CD4-positive, CD25-positive, alpha-beta regulatory T cell (primary cell): ENCODE measurements at regions not wholly inside any gene's neighbourhood (a gene's known extent, or its start where the extent isn't known, plus 50 kb on each side); places are given as distances from the start of the nearest gene placed in this dataset.

Experiments
- ATAC-seq, 2 donors: fragments of 150-1000 bp; cut with Tn5 transposase; one replicate each; pipeline ENCODE4 v1.10.0; 2021; ENCODE audit warnings: low read depth in 2 of 2, moderate number of reproducible peaks in 2 of 2, moderate library complexity in 1 of 2
- DNase-seq, 3 donors: peaks; one replicate each; pipeline versions ENCODE4 v3.0.0 to v3.0.0-alpha.2; 2012 to 2022; ENCODE audit warnings: mixed read lengths in 1 of 3
- H3K27ac ChIP-seq: one replicate; pipeline ENCODE4 v1.7.0; 2013; ENCODE audit warnings: mild to moderate bottlenecking, low read length; ENCODE audit not compliant: insufficient read depth, poor library complexity, severe bottlenecking
- H3K27me3 ChIP-seq: one replicate; pipeline ENCODE4 v1.7.0; 2013; ENCODE audit warnings: low read length; ENCODE audit not compliant: control insufficient read depth, insufficient read depth
- H3K36me3 ChIP-seq: one replicate; pipeline ENCODE4 v1.7.0; 2013; ENCODE audit warnings: mild to moderate bottlenecking, low read length, moderate library complexity; ENCODE audit not compliant: control insufficient read depth, insufficient read depth
- H3K4me1 ChIP-seq: 2 replicates; pipeline ENCODE4 v1.7.0; 2013; ENCODE audit warnings: mild to moderate bottlenecking, low read length; ENCODE audit not compliant: insufficient read depth, control insufficient read depth, poor library complexity, severe bottlenecking
- H3K4me3 ChIP-seq: one replicate; pipeline ENCODE4 v1.7.0; 2013; ENCODE audit warnings: low read depth, mild to moderate bottlenecking, low read length, moderate library complexity
- H3K9me3 ChIP-seq, 2 experiments: 1 replicate in 1 of 2; 2 replicates in 1 of 2; pipeline ENCODE4 v1.7.0; 2013; ENCODE audit warnings: low read length in 2 of 2, mild to moderate bottlenecking in 1 of 2, moderate library complexity in 1 of 2; ENCODE audit not compliant: control insufficient read depth in 2 of 2
- H3K27ac Mint-ChIP-seq, 3 donors: one replicate each; pipeline ENCODE4 v1.8.0; 2020 to 2022; ENCODE audit warnings: mild to moderate bottlenecking in 3 of 3, mixed read lengths in 3 of 3, moderate library complexity in 2 of 3
- H3K27me3 Mint-ChIP-seq: one replicate; pipeline ENCODE4 v1.8.0; 2022; ENCODE audit warnings: mild to moderate bottlenecking, mixed read lengths
- H3K36me3 Mint-ChIP-seq: one replicate; pipeline ENCODE4 v1.8.0; 2020; ENCODE audit warnings: mixed read lengths
- H3K4me1 Mint-ChIP-seq, 4 donors: one replicate each; pipeline ENCODE4 v1.8.0; 2020 to 2022; ENCODE audit warnings: mixed read lengths in 4 of 4, mild to moderate bottlenecking in 1 of 4
- H3K4me3 Mint-ChIP-seq, 4 donors: one replicate each; pipeline ENCODE4 v1.8.0; 2020 to 2022; ENCODE audit warnings: mild to moderate bottlenecking in 4 of 4, mixed read lengths in 4 of 4, moderate library complexity in 3 of 4
- H3K9me3 Mint-ChIP-seq, 7 donors: one replicate each; pipeline ENCODE4 v1.8.0; 2020 to 2022; ENCODE audit warnings: mixed read lengths in 7 of 7, mild to moderate bottlenecking in 3 of 7, moderate library complexity in 2 of 7

DNA sequence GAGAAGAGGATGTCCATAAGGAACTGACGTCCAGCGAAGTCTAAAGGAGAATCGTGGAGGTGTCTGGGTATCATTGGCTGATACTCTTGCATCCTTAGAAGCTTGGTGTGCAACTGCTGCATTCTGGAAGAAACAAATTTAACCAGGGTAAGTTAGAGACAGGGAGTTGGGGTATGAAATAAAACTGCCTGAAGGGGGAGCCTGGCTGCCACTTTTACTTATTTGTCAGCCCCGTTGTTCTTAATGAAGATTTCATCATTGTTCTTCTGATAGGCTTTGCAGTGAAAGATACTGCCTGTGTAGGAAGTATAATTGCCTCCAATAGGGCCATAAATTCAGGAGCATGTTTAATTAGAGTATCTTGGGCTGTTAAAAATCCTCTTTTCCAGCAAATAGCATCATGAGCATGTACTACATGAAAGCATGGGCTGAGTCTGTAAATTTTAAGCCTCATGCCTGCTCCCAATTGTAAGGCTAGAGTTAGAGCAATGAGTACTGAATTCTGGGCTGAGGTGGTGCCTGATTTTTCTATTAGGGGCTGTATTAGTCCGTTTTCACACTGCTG is 1264.5 kb upstream of the ACO1 start:
- Histone ChIP-seq H3K27ac (no peak overlapping the region), H3K4me1 (no peaks in the 10 kb centered on the region), H3K27me3 (peaks cover 2% of the 10 kb centered on the region), H3K36me3 (no peaks in the 10 kb centered on the region), H3K9me3 (peaks cover 0 to 5% of the 10 kb centered on the region in 2 experiments), H3K4me3 (no peak overlapping the region)
- H3K4me1 Mint-ChIP-seq, result peaks cover 0 to 13% (median 7%) of the 10 kb centered on the region in 4 donors
- peaks cover 4% of the 10 kb centered on the region for H3K36me3 Mint-ChIP-seq
- no peak overlapping the region for H3K4me3 Mint-ChIP-seq
- DNase-seq (peak; percentile 5 to 68 (median 61)), ATAC-seq (peak; percentile 84 to 85)
- peaks cover 4% of the 10 kb centered on the region for H3K27me3 Mint-ChIP-seq
- peaks cover 0 to 6% (median 5%) of the 10 kb centered on the region in 7 donors for H3K9me3 Mint-ChIP-seq
- H3K27ac Mint-ChIP-seq, result peak overlapping the region in 2 of 3 donors; percentile 4 to 45

DNA sequence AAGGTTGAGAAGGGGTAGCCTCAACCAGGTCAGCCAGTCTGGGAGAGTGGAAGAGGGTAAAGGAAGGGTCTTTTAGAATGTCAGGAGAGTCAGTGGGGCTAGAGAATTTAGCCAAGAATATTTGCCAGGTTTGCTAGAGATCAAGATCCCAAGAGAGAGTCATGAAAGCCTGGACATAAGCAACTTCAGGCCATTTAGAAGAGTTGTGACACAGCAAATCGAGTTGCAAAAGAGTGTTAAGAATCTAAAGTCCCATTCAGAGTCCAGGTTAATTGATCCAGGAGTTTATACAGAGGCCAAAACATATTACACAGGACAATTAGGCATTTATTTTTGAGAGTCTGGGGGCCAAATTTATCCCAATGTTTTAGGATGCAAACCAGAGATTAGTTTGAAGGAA is 1260.1 kb upstream of the ACO1 start:
- DNase-seq (no peak), ATAC-seq (no peak)
- Histone ChIP-seq H3K4me1 (no peaks in the 10 kb centered on the region), H3K4me3 (no peak overlapping the region), H3K9me3 (peaks cover 0 to 5% of the 10 kb centered on the region in 2 experiments), H3K27ac (no peak overlapping the region), H3K27me3 (no peaks in the 10 kb centered on the region), H3K36me3 (no peaks in the 10 kb centered on the region)
- H3K27me3 Mint-ChIP-seq, result no peaks in the 10 kb centered on the region
- peaks cover 0 to 6% (median 5%) of the 10 kb centered on the region in 7 donors for H3K9me3 Mint-ChIP-seq
- peaks cover 0 to 17% (median 7%) of the 10 kb centered on the region in 4 donors for H3K4me1 Mint-ChIP-seq
- no peak overlapping the region for H3K4me3 Mint-ChIP-seq
- H3K36me3 Mint-ChIP-seq, result peaks cover 4% of the 10 kb centered on the region
- H3K27ac Mint-ChIP-seq, result peak overlapping the region in 2 of 3 donors; percentile 8 to 52

DNA sequence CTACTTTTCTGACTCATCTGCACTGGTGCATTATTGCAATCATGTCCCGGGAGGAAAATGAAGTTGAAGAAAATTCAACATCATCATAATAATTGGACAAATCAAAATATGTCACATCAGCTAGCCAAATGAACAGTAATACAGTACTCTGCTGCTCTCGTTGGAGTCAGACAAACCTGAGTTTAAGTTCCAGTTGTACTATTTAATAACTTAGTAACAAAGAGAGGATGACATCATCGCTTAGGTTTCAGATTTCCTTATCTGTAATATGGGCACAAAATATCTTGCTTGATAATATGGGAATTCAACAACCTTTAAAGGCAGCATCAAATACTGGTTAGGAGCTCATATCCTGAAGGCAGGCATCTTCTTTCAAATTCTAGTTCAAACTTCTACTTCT is 1248.9 kb upstream of the ACO1 start:
- Histone ChIP-seq H3K27ac (no peak overlapping the region), H3K27me3 (no peaks in the 10 kb centered on the region), H3K9me3 (no peaks in the 10 kb centered on the region), H3K4me3 (no peak overlapping the region), H3K36me3 (no peaks in the 10 kb centered on the region), H3K4me1 (no peaks in the 10 kb centered on the region)
- H3K9me3 Mint-ChIP-seq, result peaks cover 0 to 1% (median 0%) of the 10 kb centered on the region in 7 donors
- peaks cover 0 to 14% (median 8%) of the 10 kb centered on the region in 4 donors for H3K4me1 Mint-ChIP-seq
- no peaks in the 10 kb centered on the region for H3K27me3 Mint-ChIP-seq
- H3K27ac Mint-ChIP-seq, result no peak overlapping the region
- ATAC-seq (no peak), DNase-seq (no peak)
- H3K36me3 Mint-ChIP-seq, result no peaks in the 10 kb centered on the region
- no peak overlapping the region for H3K4me3 Mint-ChIP-seq

GRCh38 chr9:31136524-31136923 is 1247.9 kb upstream of the ACO1 start:
- no peak overlapping the region for H3K27ac ChIP-seq
- ATAC-seq, result no peak
- Mint-ChIP-seq H3K27me3 (no peaks in the 10 kb centered on the region), H3K36me3 (no peaks in the 10 kb centered on the region), H3K27ac (no peak overlapping the region), H3K4me3 (no peak overlapping the region), H3K9me3 (peaks cover 0 to 1% (median 0%) of the 10 kb centered on the region in 7 donors), H3K4me1 (peaks cover 0 to 14% (median 8%) of the 10 kb centered on the region in 4 donors)
- no peak overlapping the region for H3K4me3 ChIP-seq
- H3K9me3 ChIP-seq, result no peaks in the 10 kb centered on the region
- H3K36me3 ChIP-seq, result no peaks in the 10 kb centered on the region
- no peak for DNase-seq
- H3K27me3 ChIP-seq, result no peaks in the 10 kb centered on the region
- no peaks in the 10 kb centered on the region for H3K4me1 ChIP-seq

- ATAC-seq, result no peak
- DNase-seq, result no peak
These were observed 1247.0 kb upstream of the ACO1 start for GRCh38 chr9:31137176-31138160.

DNA sequence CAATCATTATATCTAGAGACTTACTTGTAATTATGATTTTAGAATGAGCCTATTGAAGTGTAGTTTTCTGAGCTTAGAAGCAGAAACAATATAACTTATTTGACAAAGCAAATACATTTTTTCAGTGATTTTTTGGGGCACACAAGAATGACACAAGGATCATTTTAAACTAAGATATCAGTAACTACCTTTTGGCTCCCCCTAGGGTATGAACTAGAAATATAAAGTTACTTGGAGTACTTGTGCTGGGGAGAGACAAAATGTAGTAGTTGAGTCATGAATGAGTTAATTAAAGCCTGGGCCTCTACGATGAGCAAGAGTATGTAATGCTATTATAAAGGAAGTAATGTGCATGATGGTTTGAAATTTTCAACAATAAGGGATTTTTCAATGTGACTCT is 1244.1 kb upstream of the ACO1 start:
- Histone ChIP-seq H3K27me3 (no peaks in the 10 kb centered on the region), H3K4me3 (no peak overlapping the region), H3K9me3 (no peaks in the 10 kb centered on the region), H3K4me1 (no peaks in the 10 kb centered on the region), H3K27ac (no peak overlapping the region), H3K36me3 (no peaks in the 10 kb centered on the region)
- Mint-ChIP-seq H3K27ac (no peak overlapping the region), H3K9me3 (peaks cover 0 to 1% (median 0%) of the 10 kb centered on the region in 7 donors), H3K4me3 (no peak overlapping the region), H3K36me3 (no peaks in the 10 kb centered on the region), H3K4me1 (peaks cover 0 to 5% (median 5%) of the 10 kb centered on the region in 4 donors), H3K27me3 (no peaks in the 10 kb centered on the region)
- DNase-seq (peak in 1 of 3 donors; percentile 31), ATAC-seq (no peak)

More at GRCh38 chr9:31137176-31138160, 1247.0 kb upstream of the ACO1 start:
- Histone ChIP-seq H3K4me1 (no peaks in the 10 kb centered on the region), H3K36me3 (no peaks in the 10 kb centered on the region), H3K9me3 (no peaks in the 10 kb centered on the region), H3K27me3 (no peaks in the 10 kb centered on the region), H3K27ac (no peak overlapping the region), H3K4me3 (no peak overlapping the region)
- H3K4me3 Mint-ChIP-seq, result no peak overlapping the region
- H3K9me3 Mint-ChIP-seq, result peaks cover 0 to 1% (median 0%) of the 10 kb centered on the region in 7 donors
- H3K27me3 Mint-ChIP-seq, result no peaks in the 10 kb centered on the region
- no peaks in the 10 kb centered on the region for H3K36me3 Mint-ChIP-seq
- H3K4me1 Mint-ChIP-seq, result peaks cover 0 to 10% (median 7%) of the 10 kb centered on the region in 4 donors
- peak overlapping the region in 1 of 3 donors; percentile 14 for H3K27ac Mint-ChIP-seq

DNA sequence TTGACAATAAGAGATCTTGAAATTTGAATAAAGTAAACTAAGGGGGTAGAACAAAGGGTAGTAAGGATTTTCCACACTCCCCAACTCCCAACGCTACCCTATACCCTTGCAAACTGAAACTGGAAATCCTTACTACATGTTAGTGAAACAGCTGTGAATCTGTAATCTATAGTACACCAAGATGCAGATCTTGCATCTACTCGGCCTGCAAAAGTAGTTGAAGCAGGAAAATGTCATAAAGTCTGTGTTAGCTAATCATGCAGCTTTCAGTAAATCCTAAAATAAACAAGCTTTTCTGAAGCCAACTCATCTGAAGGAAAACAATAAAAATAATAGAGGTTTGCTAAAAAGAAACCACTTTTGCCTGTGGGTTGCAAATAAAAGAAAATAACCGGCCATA is 1242.0 kb upstream of the ACO1 start:
- H3K36me3 ChIP-seq, result no peaks in the 10 kb centered on the region
- no peaks in the 10 kb centered on the region for H3K27me3 Mint-ChIP-seq
- no peaks in the 10 kb centered on the region for H3K27me3 ChIP-seq
- H3K4me1 ChIP-seq, result no peaks in the 10 kb centered on the region
- H3K9me3 Mint-ChIP-seq, result peaks cover 0 to 1% (median 0%) of the 10 kb centered on the region in 7 donors
- peaks cover 0 to 9% (median 6%) of the 10 kb centered on the region in 4 donors for H3K4me1 Mint-ChIP-seq
- no peaks in the 10 kb centered on the region for H3K9me3 ChIP-seq
- DNase-seq (no peak), ATAC-seq (no peak)
- H3K36me3 Mint-ChIP-seq, result no peaks in the 10 kb centered on the region
- H3K4me3 Mint-ChIP-seq, result no peak overlapping the region
- no peak overlapping the region for H3K27ac Mint-ChIP-seq
- H3K27ac ChIP-seq, result no peak overlapping the region
- H3K4me3 ChIP-seq, result no peak overlapping the region
